H1 (cell line): ENCODE measurements at regions not wholly inside any gene's neighbourhood (a gene's known extent, or its start where the extent isn't known, plus 50 kb on each side); places are given as distances from the start of the nearest gene placed in this dataset.

Experiments
- CHD1 ChIP-seq: IDR thresholded peaks from 2 replicates; pipeline ENCODE4 v1.6.1; 2012; ENCODE audit warnings: low read depth, low read length, improper control_type of control experiment
- CHD7 ChIP-seq: fragments of 300-600 bp; sonication (generic); IDR thresholded peaks from 2 replicates; pipeline ENCODE4 v1.7.1; 2012; ENCODE audit warnings: low read length, moderate library complexity, mild to moderate bottlenecking, inconsistent platforms; ENCODE audit not compliant: insufficient replicate concordance
- CREB1 ChIP-seq: IDR thresholded peaks from 2 replicates; pipeline ENCODE4 v1.6.1; 2012; ENCODE audit warnings: inconsistent platforms
- CTCF ChIP-seq, 3 experiments: IDR thresholded peaks; 1 replicate in 2 of 3; 2 replicates in 1 of 3; pipeline versions ENCODE4 v1.5.1 to v1.6.1; 2011; ENCODE audit warnings: low read length in 3 of 3, mild to moderate bottlenecking in 3 of 3, inconsistent platforms in 2 of 3, low read depth in 1 of 3, moderate library complexity in 1 of 3; ENCODE audit not compliant: insufficient read depth in 1 of 3; ENCODE audit errors: control extremely low read depth in 1 of 3
- EGR1 ChIP-seq: IDR thresholded peaks from 2 replicates; pipeline ENCODE4 v1.6.1; 2011; ENCODE audit warnings: low read depth, low read length, borderline replicate concordance
- EP300 ChIP-seq, 2 experiments: IDR thresholded peaks; 1 replicate in 1 of 2; 2 replicates in 1 of 2; pipeline ENCODE4 v1.6.1; 2011 to 2012; ENCODE audit warnings: low read depth in 2 of 2, low read length in 2 of 2, mild to moderate bottlenecking in 2 of 2, borderline replicate concordance in 1 of 2, inconsistent platforms in 1 of 2, moderate library complexity in 1 of 2
- HDAC6 ChIP-seq: IDR thresholded peaks from one replicate; pipeline ENCODE4 v1.7.1; 2012; ENCODE audit warnings: low read depth, mild to moderate bottlenecking, inconsistent platforms, low read length, moderate library complexity
- JUN ChIP-seq: IDR thresholded peaks from 2 replicates; pipeline ENCODE4 v1.6.1; 2011; ENCODE audit warnings: low read depth, mild to moderate bottlenecking, improper control_type of control experiment, low read length
- MAFK ChIP-seq: IDR thresholded peaks from 2 replicates; pipeline ENCODE4 v1.6.1; 2012; ENCODE audit warnings: low read depth, mild to moderate bottlenecking, improper control_type of control experiment, low read length
- PHF8 ChIP-seq: fragments of 200-600 bp; sonication (generic); conservative IDR thresholded peaks from 2 replicates; pipeline ENCODE4 v1.7.1; 2012; ENCODE audit warnings: low read depth, mild to moderate bottlenecking, inconsistent platforms, low read length, moderate library complexity
- POLR2A ChIP-seq, 2 experiments: IDR thresholded peaks; 1 replicate in 1 of 2; 2 replicates in 1 of 2; pipeline ENCODE4 v1.6.1; 2011; ENCODE audit warnings: low read depth in 2 of 2, low read length in 2 of 2, mild to moderate bottlenecking in 2 of 2; ENCODE audit errors: control extremely low read depth in 1 of 2
- POLR2AphosphoS5 ChIP-seq: IDR thresholded peaks from 2 replicates; pipeline ENCODE4 v1.6.1; 2011; ENCODE audit warnings: low read depth, low read length
- RAD21 ChIP-seq, 2 experiments: IDR thresholded peaks in 1 of 2; conservative IDR thresholded peaks in 1 of 2; 2 replicates each; pipeline ENCODE4 v1.6.1; 2011; ENCODE audit warnings: low read depth in 2 of 2, low read length in 2 of 2, improper control_type of control experiment in 1 of 2, inconsistent platforms in 1 of 2, mild to moderate bottlenecking in 1 of 2, moderate library complexity in 1 of 2
- RXRA ChIP-seq: IDR thresholded peaks from 2 replicates; pipeline ENCODE4 v1.6.1; 2011; ENCODE audit warnings: low read depth, mild to moderate bottlenecking, low read length, moderate library complexity; ENCODE audit not compliant: insufficient read depth

DNA sequence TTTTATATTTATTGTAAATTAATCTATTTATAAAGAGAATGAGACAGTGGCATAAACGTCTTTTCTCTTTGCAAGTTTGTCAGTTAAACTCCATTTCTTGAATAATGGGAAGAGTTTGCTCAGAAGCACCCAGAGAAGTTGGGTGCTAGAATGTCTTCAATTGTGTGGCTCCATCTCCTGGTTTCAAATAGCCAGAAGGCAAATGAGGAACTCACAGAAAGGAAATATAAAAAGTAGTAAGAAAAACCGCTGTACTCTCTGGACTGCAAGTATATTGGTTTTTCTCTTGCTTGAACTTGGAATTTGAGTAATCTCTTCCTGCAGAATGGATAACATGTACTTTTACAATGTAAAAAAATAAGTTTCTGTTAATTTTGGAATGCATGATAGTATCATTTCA, 217.5 kb downstream of the DPY19L2 start:
- TF ChIP-seq POLR2A (IDR thresholded peaks at IDR 0.05; ENCODE audit: control extremely low read depth in 1 of 2, low read depth in 2 of 2, low read length in 2 of 2): no peak
- TF ChIP-seq HDAC6: no peak
- TF ChIP-seq CTCF (IDR thresholded peaks at IDR 0.05; ENCODE audit: control extremely low read depth in 1 of 3, insufficient read depth in 1 of 3, low read depth in 1 of 3, low read length in 3 of 3): no peak
- TF ChIP-seq PHF8: no peak
- TF ChIP-seq EP300 (IDR thresholded peaks at IDR 0.05; ENCODE audit: borderline replicate concordance in 1 of 2, low read depth in 2 of 2, low read length in 2 of 2): no peak
- TF ChIP-seq MAFK: no peak
- no peak for TF ChIP-seq JUN
- TF ChIP-seq CHD7: no peak
- TF ChIP-seq EGR1: no peak
- peak in 1 of 2 experiments; percentile 15; a peak in 1 of 4 replicates for TF ChIP-seq RAD21 (IDR thresholded peaks at IDR 0.05 in 1 of 2, conservative IDR thresholded peaks at IDR 0.05 in 1 of 2; ENCODE audit: low read depth in 2 of 2, low read length in 2 of 2)
- TF ChIP-seq POLR2AphosphoS5: no peak
- no peak for TF ChIP-seq CREB1
- no peak for TF ChIP-seq RXRA
- no peak for TF ChIP-seq CHD1
